Stimulated activated CD8-positive, alpha-beta memory T cell treated with anti-CD3 and anti-CD28 coated beads, Interleukin-7, amount 100 ng/mL, for 1 hour (primary cell): ENCODE measurements at regions not wholly inside any gene's neighbourhood (a gene's known extent, or its start where the extent isn't known, plus 50 kb on each side); places are given as distances from the start of the nearest gene placed in this dataset.

Experiments used
- DNase-seq, 2 donors: peaks; one replicate each; pipeline ENCODE4 v3.0.0-alpha.2; 2020; ENCODE audit warnings: low read depth in 2 of 2

- DNase-seq, result no peak
These were observed 52.8 kb upstream of the FBXL7 start for GRCh38 chr5:15447209-15447608.

GRCh38 chr5:15446552-15446951 is 53.4 kb upstream of the FBXL7 start:
- DNase-seq, result no peak

GRCh38 chr5:15442193-15442570 is 57.8 kb upstream of the FBXL7 start:
- DNase-seq, result no peak

- DNase-seq, result no peak
These were observed 58.4 kb upstream of the FBXL7 start for GRCh38 chr5:15441433-15442192.

- DNase-seq, result no peak
These were observed 59.5 kb upstream of the FBXL7 start for GRCh38 chr5:15440434-15440833.

GRCh38 chr5:15439801-15440200 is 60.2 kb upstream of the FBXL7 start:
- DNase-seq, result no peak

- no peak for DNase-seq
These were observed 66.3 kb upstream of the FBXL7 start for GRCh38 chr5:15433709-15434108.

GRCh38 chr5:15431923-15432322 is 68.1 kb upstream of the FBXL7 start:
- DNase-seq, result no peak

- DNase-seq, result no peak
These were observed 74.2 kb upstream of the FBXL7 start for GRCh38 chr5:15425766-15426165.

GRCh38 chr5:15424769-15425168 is 75.2 kb upstream of the FBXL7 start:
- DNase-seq, result no peak

GRCh38 chr5:15421921-15422412 is 78.0 kb upstream of the FBXL7 start:
- DNase-seq, result no peak

GRCh38 chr5:15421381-15421780 is 78.6 kb upstream of the FBXL7 start:
- no peak for DNase-seq

GRCh38 chr5:15420201-15420600 is 79.8 kb upstream of the FBXL7 start:
- DNase-seq, result no peak

- DNase-seq, result no peak
These were observed 82.8 kb upstream of the FBXL7 start for GRCh38 chr5:15417156-15417555.

- no peak for DNase-seq
These were observed 93.5 kb upstream of the FBXL7 start for GRCh38 chr5:15406478-15406877.

- DNase-seq, result no peak
These were observed 106.8 kb upstream of the FBXL7 start for GRCh38 chr5:15393146-15393545.

GRCh38 chr5:15391704-15392397 is 108.1 kb upstream of the FBXL7 start:
- DNase-seq, result no peak

GRCh38 chr5:15388866-15389265 is 111.1 kb upstream of the FBXL7 start:
- no peak for DNase-seq

GRCh38 chr5:15387931-15388524 is 112.0 kb upstream of the FBXL7 start:
- no peak for DNase-seq

GRCh38 chr5:15386122-15386521 is 113.9 kb upstream of the FBXL7 start:
- no peak for DNase-seq

GRCh38 chr5:15385553-15385952 is 114.4 kb upstream of the FBXL7 start:
- DNase-seq, result no peak

- no peak for DNase-seq
These were observed 114.9 kb upstream of the FBXL7 start for GRCh38 chr5:15385037-15385436.

GRCh38 chr5:15384581-15384980 is 115.4 kb upstream of the FBXL7 start:
- DNase-seq, result no peak
